Body of pancreas (tissue), 4 donors: ENCODE measurements at regions not wholly inside any gene's neighbourhood (a gene's known extent, or its start where the extent isn't known, plus 50 kb on each side); places are given as distances from the start of the nearest gene placed in this dataset.

Experiments
- ATAC-seq: fragments of 150-250 bp; one replicate; pipeline ENCODE4 v1.9.1; 2016
- DNase-seq, 4 donors: peaks; one replicate each; pipeline ENCODE4 v3.0.0-alpha.2; 2019
- H3K27ac ChIP-seq, 4 donors: fragments of 200-600 bp; sonication (generic); 1 replicate in 3 of 4; 2 replicates in 1 of 4; pipeline versions ENCODE4 v1.5.1 to v1.6.1; 2016 to 2019; ENCODE audit warnings: mild to moderate bottlenecking in 1 of 4, mixed read lengths in 1 of 4, moderate library complexity in 1 of 4
- H3K27me3 ChIP-seq, 2 donors: fragments of 200-600 bp; sonication (generic); one replicate each; pipeline ENCODE4 v1.6.0; 2016; ENCODE audit warnings: mild to moderate bottlenecking in 1 of 2
- H3K36me3 ChIP-seq, 2 donors: fragments of 200-600 bp; sonication (generic); replicated peaks in 1 of 2; 2 replicates each; pipeline ENCODE4 v1.5.1; 2016; ENCODE audit warnings: low read depth in 2 of 2; ENCODE audit not compliant: insufficient read depth in 1 of 2
- H3K4me1 ChIP-seq: fragments of 200-600 bp; sonication (generic); one replicate; pipeline ENCODE4 v1.6.0; 2016
- H3K4me3 ChIP-seq, 2 donors: fragments of 200-600 bp; sonication (generic); 1 replicate in 1 of 2; 2 replicates in 1 of 2; pipeline ENCODE4 v1.5.1; 2016 to 2019
- H3K9me3 ChIP-seq, 3 donors: fragments of 200-600 bp; sonication (generic); 1 replicate in 2 of 3; 2 replicates in 1 of 3; pipeline ENCODE4 v1.5.1; 2016
- POLR2A ChIP-seq, 3 donors: fragments of 450-650 bp; IDR thresholded peaks; one replicate each; pipeline ENCODE4 v1.6.1; 2016; ENCODE audit warnings: antibody characterized with exemption in 3 of 3, mild to moderate bottlenecking in 2 of 3
- WGBS, 2 donors: methylation state at CpG; one replicate each; pipeline ENCODE4 v1.1.5; 2017; 5-methylcytosine and 5-hydroxymethylcytosine counted together
- intact Hi-C: fragments of 100-400 bp; cut with DNase I; formaldehyde crosslinking; loops from one replicate; pipeline ENCODE4 v1.15.1; 2023
- TF ChIP-seq, protein P1 (sequence below), 7 experiments: fragments of 450-650 bp in 4 of 7; fragments of 200-600 bp in 3 of 7; sonication (generic) in 3 of 7; IDR thresholded peaks; one replicate each; pipeline ENCODE4 v1.5.1; 2016 to 2019; ENCODE audit warnings: antibody characterized with exemption in 7 of 7

DNA sequence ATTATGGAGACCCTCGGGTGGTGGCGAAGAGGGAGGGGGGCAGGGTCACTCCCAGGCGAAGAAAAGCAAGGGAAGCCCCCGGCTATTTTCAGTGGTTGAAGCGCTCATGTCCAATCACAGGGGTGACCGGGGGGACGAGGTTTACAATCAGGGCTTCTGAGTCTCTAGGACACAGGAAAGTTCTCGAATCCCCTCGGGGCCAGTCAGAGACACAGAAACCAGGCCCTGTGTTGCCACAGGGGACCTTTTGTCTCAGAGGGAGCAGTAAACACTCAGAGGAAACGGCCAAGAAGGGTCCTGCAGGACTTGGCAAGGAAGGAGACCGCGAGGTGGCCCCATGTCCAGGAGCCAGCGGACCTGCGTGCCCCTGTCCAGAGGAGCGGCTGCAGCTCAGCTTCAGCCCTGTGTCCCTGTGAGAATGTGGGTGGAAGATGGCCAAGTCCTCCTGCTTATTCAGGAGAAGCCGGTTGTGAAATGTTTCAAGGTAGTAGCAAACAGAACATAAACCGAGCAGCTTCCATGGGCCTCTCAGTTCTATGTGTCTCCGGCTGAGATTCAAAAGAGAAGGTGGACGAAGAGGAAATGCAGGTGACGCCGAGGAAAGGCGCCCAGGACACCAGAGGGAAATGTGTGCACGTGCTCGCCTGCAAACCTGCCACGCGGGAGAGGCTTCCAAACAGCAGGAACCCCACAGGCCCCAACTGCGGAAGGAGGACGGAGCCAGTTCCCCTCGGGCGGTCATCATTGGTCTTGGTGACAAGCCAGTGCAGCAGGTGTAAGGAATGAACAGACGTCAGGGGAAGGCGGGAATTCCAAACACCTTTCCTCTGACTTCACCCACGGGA lies 357.6 kb downstream of the BRD1 start:
- intact Hi-C loops = no loop called here
- Histone ChIP-seq H3K4me3 (no peak overlapping the region), H3K27me3 (no peaks in the 10 kb centered on the region), H3K9me3 (no peaks in the 10 kb centered on the region), H3K4me1 (no peaks in the 10 kb centered on the region), H3K27ac (no peak overlapping the region), H3K36me3 (no peaks in the 10 kb centered on the region)
- ATAC-seq (no peak), DNase-seq (no peak)
- TF ChIP-seq, protein P1, sequence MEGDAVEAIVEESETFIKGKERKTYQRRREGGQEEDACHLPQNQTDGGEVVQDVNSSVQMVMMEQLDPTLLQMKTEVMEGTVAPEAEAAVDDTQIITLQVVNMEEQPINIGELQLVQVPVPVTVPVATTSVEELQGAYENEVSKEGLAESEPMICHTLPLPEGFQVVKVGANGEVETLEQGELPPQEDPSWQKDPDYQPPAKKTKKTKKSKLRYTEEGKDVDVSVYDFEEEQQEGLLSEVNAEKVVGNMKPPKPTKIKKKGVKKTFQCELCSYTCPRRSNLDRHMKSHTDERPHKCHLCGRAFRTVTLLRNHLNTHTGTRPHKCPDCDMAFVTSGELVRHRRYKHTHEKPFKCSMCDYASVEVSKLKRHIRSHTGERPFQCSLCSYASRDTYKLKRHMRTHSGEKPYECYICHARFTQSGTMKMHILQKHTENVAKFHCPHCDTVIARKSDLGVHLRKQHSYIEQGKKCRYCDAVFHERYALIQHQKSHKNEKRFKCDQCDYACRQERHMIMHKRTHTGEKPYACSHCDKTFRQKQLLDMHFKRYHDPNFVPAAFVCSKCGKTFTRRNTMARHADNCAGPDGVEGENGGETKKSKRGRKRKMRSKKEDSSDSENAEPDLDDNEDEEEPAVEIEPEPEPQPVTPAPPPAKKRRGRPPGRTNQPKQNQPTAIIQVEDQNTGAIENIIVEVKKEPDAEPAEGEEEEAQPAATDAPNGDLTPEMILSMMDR (IDR thresholded peaks at IDR 0.05) = no peak
- no peak for TF ChIP-seq POLR2A (IDR thresholded peaks at IDR 0.05)
- WGBS, 2 donors = 61 to 68% methylated on average over 33 of the region's 33 CpGs

DNA sequence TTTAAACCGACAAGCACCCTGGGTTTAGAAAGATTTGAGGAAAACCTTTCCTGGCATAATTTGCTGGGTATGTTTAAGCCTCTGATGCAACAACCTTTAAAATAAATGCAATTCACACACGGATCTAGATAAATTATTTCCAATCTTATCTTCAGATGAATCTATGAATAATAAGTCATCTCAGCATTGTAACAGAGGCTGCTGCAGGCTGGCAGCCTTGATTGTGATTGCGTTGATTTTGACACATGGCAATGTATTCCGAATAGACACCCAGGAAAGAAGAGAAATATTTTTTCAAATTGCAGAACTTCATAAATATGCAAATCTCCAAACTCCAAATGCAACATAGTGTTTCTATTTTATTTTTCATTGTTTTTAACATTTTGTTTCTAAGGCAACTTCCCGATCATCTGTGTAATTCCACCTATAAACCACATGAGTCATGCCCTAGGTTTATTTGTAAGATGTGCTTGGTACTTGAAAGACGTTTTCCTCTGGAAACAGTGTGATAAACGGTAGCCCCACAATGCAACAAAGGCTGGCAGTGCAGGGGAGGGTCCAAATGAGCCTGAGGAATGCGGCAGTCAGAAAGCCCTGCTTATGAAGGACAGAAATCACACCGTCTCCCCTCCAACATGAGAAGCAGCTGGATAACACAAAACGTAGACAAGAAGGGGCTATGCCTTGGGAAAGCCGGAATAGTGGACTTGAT lies 359.0 kb downstream of the BRD1 start:
- intact Hi-C loops = no loop called here
- no peak overlapping the region for H3K27ac ChIP-seq
- WGBS, 2 donors = 35 to 36% methylated on average over 11 of the region's 11 CpGs
- TF ChIP-seq POLR2A (IDR thresholded peaks at IDR 0.05) = no peak
- TF ChIP-seq, protein P1 (IDR thresholded peaks at IDR 0.05) = no peak
- ATAC-seq (no peak), DNase-seq (no peak)
- no peak overlapping the region for H3K4me3 ChIP-seq
- H3K36me3 ChIP-seq = no peaks in the 10 kb centered on the region
- H3K27me3 ChIP-seq = no peaks in the 10 kb centered on the region
- H3K4me1 ChIP-seq = no peaks in the 10 kb centered on the region
- H3K9me3 ChIP-seq = no peaks in the 10 kb centered on the region

DNA sequence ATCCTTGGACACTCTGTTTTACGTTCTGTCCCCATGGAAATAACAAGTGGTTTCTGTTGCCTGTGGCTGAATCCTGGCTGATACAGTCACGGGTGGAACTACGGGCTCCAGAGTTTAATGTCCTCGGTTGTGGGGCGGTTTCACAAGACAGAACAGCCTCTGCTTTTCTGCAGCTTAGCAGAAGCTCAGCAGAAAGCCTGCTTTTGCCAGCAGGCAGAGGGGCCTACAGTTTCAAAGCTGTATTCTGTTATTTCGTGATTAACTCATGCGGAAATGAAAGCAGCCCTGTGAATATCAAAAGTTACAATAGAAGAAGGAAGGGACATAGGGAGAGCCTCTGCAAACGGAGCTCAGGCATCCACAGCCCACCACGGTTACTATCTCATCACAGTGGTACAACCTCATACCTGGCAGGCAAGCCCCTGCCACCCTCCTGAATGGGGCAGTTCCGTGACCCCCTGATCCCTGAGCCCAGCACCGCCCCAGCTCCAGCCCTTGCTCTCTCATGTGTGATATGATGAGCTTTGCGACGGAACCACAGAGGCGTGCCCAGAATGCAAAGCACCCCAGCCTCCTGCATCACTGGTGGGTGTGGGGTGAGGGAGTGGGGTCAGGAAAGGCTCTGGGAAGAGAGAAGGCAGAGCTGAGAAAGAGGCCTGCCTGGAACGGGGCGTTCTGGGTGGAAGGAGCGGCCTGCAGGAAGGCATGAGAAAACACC lies 360.6 kb downstream of the BRD1 start:
- Histone ChIP-seq H3K36me3 (no peaks in the 10 kb centered on the region), H3K27ac (no peak overlapping the region), H3K27me3 (peaks cover 0 to 3% of the 10 kb centered on the region in 2 donors), H3K9me3 (no peaks in the 10 kb centered on the region), H3K4me1 (no peaks in the 10 kb centered on the region), H3K4me3 (no peak overlapping the region)
- TF ChIP-seq, protein P1 (IDR thresholded peaks at IDR 0.05) = no peak
- no peak for TF ChIP-seq POLR2A (IDR thresholded peaks at IDR 0.05)
- WGBS, 2 donors = 61 to 63% methylated on average over 15 to 17 of the region's 17 CpGs
- DNase-seq = no peak
- no peak for ATAC-seq
- intact Hi-C loops = no loop called here

DNA sequence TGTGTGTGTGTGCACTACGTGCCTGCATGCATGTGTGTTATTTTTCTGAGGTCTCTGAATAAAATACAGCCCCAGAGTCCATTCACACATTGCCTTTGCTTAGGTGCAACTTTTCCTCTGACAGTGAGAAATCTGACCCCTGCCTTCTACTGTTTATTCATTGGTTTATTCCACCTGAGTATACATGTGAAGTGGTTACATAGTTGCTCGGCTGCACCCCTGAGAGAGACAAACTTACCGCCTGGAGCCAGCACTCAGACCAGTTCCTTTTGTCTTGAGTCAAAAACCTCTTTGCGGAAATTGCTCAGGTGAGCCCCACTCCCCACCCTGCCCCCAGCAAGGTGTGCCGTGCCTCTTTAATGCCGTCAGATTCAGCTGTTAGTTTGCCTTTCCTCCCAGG lies 363.6 kb downstream of the BRD1 start:
- Histone ChIP-seq H3K27ac (no peak overlapping the region), H3K9me3 (no peaks in the 10 kb centered on the region), H3K4me3 (no peak overlapping the region), H3K36me3 (no peaks in the 10 kb centered on the region), H3K4me1 (no peaks in the 10 kb centered on the region), H3K27me3 (peaks cover 0 to 3% of the 10 kb centered on the region in 2 donors)
- 14 to 36% methylated on average over 6 of the region's 6 CpGs for WGBS, 2 donors
- DNase-seq (no peak), ATAC-seq (no peak)
- intact Hi-C loops = no loop called here
- no peak for TF ChIP-seq POLR2A (IDR thresholded peaks at IDR 0.05)
- TF ChIP-seq, protein P1 (IDR thresholded peaks at IDR 0.05) = no peak
